ENCODE measurements at regions not wholly inside any gene's neighbourhood (a gene's known extent, or its start where the extent isn't known, plus 50 kb on each side); places are given as distances from the start of the nearest gene placed in this dataset.

DNA sequence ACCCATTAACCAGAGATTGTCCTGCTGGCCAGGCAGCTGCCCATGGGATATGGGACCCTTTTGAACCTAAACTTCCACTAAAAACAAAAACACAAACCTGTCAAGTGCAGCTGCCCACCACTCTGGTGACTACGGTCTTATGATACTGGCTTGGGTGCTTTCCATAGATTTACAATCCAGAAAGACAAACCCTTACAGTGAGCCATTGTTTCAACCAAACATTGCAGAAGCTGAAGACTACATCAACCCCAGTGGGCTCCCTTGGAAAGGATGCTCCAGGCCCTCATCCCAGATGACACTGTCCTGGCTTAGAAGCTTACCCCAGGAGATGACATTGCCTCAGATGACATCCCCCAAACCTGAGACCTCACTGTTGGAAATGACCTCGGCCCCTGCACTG is 56.9 kb upstream of the WNT11 start:
- DNase-seq (ENCODE audit: low read depth) = no peak
- no peak overlapping the region for H3K4me3 ChIP-seq (ENCODE audit: low read depth, low read length)
- TF ChIP-seq, protein P1, sequence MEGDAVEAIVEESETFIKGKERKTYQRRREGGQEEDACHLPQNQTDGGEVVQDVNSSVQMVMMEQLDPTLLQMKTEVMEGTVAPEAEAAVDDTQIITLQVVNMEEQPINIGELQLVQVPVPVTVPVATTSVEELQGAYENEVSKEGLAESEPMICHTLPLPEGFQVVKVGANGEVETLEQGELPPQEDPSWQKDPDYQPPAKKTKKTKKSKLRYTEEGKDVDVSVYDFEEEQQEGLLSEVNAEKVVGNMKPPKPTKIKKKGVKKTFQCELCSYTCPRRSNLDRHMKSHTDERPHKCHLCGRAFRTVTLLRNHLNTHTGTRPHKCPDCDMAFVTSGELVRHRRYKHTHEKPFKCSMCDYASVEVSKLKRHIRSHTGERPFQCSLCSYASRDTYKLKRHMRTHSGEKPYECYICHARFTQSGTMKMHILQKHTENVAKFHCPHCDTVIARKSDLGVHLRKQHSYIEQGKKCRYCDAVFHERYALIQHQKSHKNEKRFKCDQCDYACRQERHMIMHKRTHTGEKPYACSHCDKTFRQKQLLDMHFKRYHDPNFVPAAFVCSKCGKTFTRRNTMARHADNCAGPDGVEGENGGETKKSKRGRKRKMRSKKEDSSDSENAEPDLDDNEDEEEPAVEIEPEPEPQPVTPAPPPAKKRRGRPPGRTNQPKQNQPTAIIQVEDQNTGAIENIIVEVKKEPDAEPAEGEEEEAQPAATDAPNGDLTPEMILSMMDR (IDR thresholded peaks at IDR 0.05; ENCODE audit: insufficient read depth, low read depth, low read length) = no peak

DNA sequence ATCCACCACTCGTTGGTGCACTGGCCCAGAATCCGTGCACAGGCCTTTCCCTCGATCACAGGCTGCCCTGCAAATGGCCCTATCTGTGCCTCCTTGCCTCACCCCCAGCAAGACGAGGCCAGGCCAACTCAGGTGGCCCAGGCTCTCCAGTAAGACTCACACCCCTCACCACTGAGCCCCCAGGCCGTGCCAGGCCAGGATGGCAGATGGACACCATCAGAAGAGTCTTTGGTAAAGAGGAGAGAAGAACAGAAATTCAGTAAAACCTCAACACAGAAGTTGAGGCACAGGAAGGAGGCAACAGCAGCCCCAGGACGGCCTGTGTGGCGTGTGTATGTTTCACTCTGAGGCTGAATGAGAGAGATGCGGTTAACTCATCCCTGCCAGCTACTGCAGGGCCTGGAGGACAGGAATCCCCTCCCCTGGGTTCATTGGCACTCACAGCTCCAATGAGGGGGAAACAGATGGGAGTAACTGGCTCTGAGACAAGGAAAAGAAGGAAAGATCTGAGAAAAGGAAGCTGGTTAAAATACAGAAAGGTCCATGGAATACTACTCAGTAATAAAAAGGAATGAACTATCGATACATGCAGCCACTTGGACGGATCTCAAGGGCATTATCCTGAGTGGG is 54.1 kb upstream of the WNT11 start:
- no peak overlapping the region for H3K4me3 ChIP-seq (ENCODE audit: low read depth, low read length)
- TF ChIP-seq, protein P1 (IDR thresholded peaks at IDR 0.05; ENCODE audit: insufficient read depth, low read depth, low read length) = no peak
- DNase-seq (ENCODE audit: low read depth) = no peak

DNA sequence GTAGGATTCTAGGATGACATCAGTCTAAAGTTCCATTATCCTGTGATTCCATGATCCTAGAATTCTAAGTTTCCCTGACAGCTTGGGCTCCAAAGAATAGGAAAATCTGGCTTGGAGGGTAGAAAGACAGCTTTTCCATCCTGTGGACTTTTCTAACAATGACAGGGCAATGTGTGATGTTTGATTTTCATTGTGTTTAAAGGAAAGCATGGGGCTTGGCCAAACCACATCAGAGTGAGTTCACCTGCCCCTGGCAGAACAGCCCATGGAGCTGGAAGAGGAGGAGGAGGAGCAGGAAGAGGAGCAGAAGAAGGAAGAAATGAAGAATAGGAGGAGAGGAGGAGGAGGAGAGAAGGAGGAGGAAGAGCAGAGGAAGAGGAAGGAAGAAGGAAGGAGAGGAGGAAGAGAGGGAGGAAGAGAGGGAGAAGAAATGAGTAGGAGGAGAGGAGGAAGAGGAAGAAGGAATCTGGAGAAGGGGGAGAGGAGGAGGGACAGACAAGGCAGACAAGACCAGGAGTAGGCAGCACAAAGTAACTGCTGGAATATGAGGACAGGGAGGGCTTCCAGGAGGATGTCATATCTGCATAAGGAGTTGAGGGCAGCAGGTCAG is 53.1 kb upstream of the WNT11 start:
- no peak for DNase-seq (ENCODE audit: low read depth)
- TF ChIP-seq, protein P1 (IDR thresholded peaks at IDR 0.05; ENCODE audit: insufficient read depth, low read depth, low read length) = no peak
- no peak overlapping the region for H3K4me3 ChIP-seq (ENCODE audit: low read depth, low read length)

DNA sequence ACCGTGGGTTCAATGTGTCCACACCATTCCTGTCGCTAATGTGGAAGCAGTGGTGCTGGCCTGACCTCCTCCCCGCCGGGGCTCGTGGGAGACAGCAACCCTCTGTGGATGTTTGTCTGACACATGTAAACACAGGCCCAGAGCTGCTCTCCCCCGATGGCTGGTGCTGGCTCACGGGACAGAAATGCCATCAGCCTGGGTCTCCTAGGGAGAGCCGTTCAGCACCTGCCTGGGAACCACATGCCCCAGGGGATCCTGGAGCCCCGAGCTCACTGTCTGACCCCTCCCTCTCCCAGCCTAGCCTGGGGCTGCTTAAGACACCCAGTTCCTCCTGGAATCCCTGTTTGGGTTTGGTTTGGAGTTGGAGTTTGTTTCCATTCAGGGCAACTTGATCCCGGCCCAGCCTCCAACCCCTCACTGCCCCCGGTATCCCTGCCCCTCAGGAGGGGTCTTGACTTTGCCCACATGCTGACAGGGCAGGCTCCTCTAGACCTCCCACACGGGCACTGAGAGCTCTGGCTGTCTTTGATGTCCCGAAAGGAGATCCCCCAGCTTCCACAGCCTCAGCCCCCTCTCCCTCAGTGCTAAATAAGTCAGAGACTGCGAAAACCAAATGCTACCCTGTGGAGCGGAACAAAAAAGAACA is 50.9 kb upstream of the WNT11 start:
- no peak overlapping the region for H3K4me3 ChIP-seq (ENCODE audit: low read depth, low read length)
- TF ChIP-seq, protein P1 (IDR thresholded peaks at IDR 0.05; ENCODE audit: insufficient read depth, low read depth, low read length) = no peak
- DNase-seq (ENCODE audit: low read depth) = no peak

DNA sequence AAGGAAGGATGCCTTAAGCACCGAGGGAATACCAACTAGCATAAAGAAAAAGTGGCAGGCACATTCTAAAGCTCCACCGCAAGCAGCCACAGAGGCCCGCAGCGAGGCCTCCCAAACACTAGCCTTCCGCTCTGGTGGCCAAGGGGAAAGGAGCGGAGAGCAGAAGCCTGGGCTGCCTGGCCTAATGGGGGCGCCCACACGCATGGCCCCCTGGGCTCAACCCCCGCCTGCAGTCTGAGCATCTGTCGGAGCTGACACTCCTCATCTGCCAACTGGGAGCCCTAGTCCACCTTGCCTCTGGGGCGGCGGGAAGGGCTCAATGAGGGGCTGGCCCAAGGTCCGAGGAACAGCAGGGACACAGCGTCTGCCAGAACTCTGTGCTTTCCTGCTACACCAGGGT is 50.1 kb upstream of the WNT11 start:
- TF ChIP-seq, protein P1 (IDR thresholded peaks at IDR 0.05; ENCODE audit: insufficient read depth, low read depth, low read length) = no peak
- DNase-seq (ENCODE audit: low read depth) = no peak
- no peak overlapping the region for H3K4me3 ChIP-seq (ENCODE audit: low read depth, low read length)
